ENCODE measurements at regions not wholly inside any gene's neighbourhood (a gene's known extent, or its start where the extent isn't known, plus 50 kb on each side); places are given as distances from the start of the nearest gene placed in this dataset.

GRCh38 chr22:47342446-47342845 is 580.0 kb downstream of the TBC1D22A start:
- POLR2A ChIA-PET (ENCODE audit: unreplicated experiment): no interaction called here
- ATAC-seq (ENCODE audit: low read depth) (no peak), DNase-seq (no peak)
- H4K8ac ChIP-seq (ENCODE audit: low read depth in 2 of 2, low read length in 2 of 2): no peak overlapping the region
- no peak overlapping the region for H3K18ac ChIP-seq (ENCODE audit: low read depth, low read length)
- H2BK20ac ChIP-seq (ENCODE audit: low read depth, low read length): no peak overlapping the region
- intact Hi-C loops (cut with micrococcal nuclease) (no loop called here), in situ Hi-C loops (cut with MboI; ENCODE audit: low sequenced_read_pairs) (no loop called here), dilution Hi-C loops (cut with HindIII; ENCODE audit: low sequenced_read_pairs, unreplicated experiment) (no loop called here)
- CTCF ChIA-PET: no interaction called here
- no peak overlapping the region for H2BK15ac ChIP-seq (ENCODE audit: low read depth, low read length)
- TF ChIP-seq RCOR1 (IDR thresholded peaks at IDR 0.05; ENCODE audit: insufficient replicate concordance, low read length): no peak
- no peak for TF ChIP-seq NFE2L2 (IDR thresholded peaks at IDR 0.05; ENCODE audit: low read depth, low read length)
- TF ChIP-seq SMC3 (IDR thresholded peaks at IDR 0.05; ENCODE audit: low read depth, low read length): no peak
- TF ChIP-seq CHD1 (IDR thresholded peaks at IDR 0.05; ENCODE audit: low read depth, low read length): no peak
- no peak for TF ChIP-seq CEBPB (IDR thresholded peaks at IDR 0.05; ENCODE audit: low read depth, low read length)
- no peak for TF ChIP-seq CTCF (conservative IDR thresholded peaks at IDR 0.05; ENCODE audit: low read depth, low read length)
- TF ChIP-seq MAFK (IDR thresholded peaks at IDR 0.05; ENCODE audit: low read depth, low read length): no peak
- no peak for TF ChIP-seq ELK1 (IDR thresholded peaks at IDR 0.05; ENCODE audit: borderline replicate concordance, low read depth, low read length)
- no peak for TF ChIP-seq BHLHE40 (IDR thresholded peaks at IDR 0.05; ENCODE audit: low read depth, low read length)
- TF ChIP-seq RFX5 (IDR thresholded peaks at IDR 0.05; ENCODE audit: low read depth, low read length): no peak
- no peak for TF ChIP-seq POLR2A (IDR thresholded peaks at IDR 0.05; ENCODE audit: low read depth, low read length)
- no peak for TF ChIP-seq RAD21 (IDR thresholded peaks at IDR 0.05; ENCODE audit: low read length)
- TF ChIP-seq USF2 (IDR thresholded peaks at IDR 0.05; ENCODE audit: low read depth, low read length): no peak
- TF ChIP-seq MAZ (IDR thresholded peaks at IDR 0.05; ENCODE audit: borderline replicate concordance, low read depth, low read length): no peak
- TF ChIP-seq MXI1 (IDR thresholded peaks at IDR 0.05; ENCODE audit: borderline replicate concordance, low read depth, low read length): no peak
- no peak for TF ChIP-seq FOS (IDR thresholded peaks at IDR 0.05; ENCODE audit: low read depth, low read length)
- H3K14ac ChIP-seq (replicated peaks; ENCODE audit: low read depth, low read length): no peak overlapping the region
- H3K4me1 ChIP-seq (ENCODE audit: control insufficient read depth, insufficient read depth, low read length): no peaks in the 10 kb centered on the region
- H3K27ac ChIP-seq (ENCODE audit: insufficient read depth, low read length): no peak overlapping the region
- no TSS peak for BruUV-seq (replicated peaks)
- H3K9me1 ChIP-seq (ENCODE audit: insufficient read depth, low read length): no peaks in the 10 kb centered on the region
- H4K5ac ChIP-seq (ENCODE audit: low read depth, low read length): no peak overlapping the region
- H3K4me2 ChIP-seq (ENCODE audit: low read depth, low read length): no peak overlapping the region
- H2AK9ac ChIP-seq (replicated peaks; ENCODE audit: low read depth, low read length, poor library complexity): no peak overlapping the region
- H3K9ac ChIP-seq (ENCODE audit: low read depth, low read length): no peak overlapping the region
- no peaks in the 10 kb centered on the region for H3K36me3 ChIP-seq (ENCODE audit: control insufficient read depth, insufficient read depth, low read length)
- H3K9me3 ChIP-seq (ENCODE audit: control insufficient read depth, insufficient read depth, low read length): peaks cover 7% of the 10 kb centered on the region
- H4K20me1 ChIP-seq (ENCODE audit: insufficient read depth, low read length): no peaks in the 10 kb centered on the region
- H4K91ac ChIP-seq (ENCODE audit: insufficient read depth, low read depth, low read length): no peak overlapping the region
- no peak overlapping the region for H2BK120ac ChIP-seq (ENCODE audit: low read depth, low read length)
- no peak overlapping the region for H2BK5ac ChIP-seq (ENCODE audit: low read depth, low read length, poor library complexity, severe bottlenecking)
- H3K56ac ChIP-seq (ENCODE audit: extremely low read depth, insufficient read depth, low read length): no peak overlapping the region
- no peak overlapping the region for H2AK5ac ChIP-seq (ENCODE audit: low read depth, low read length)
- H3K27me3 ChIP-seq (ENCODE audit: control insufficient read depth, insufficient read depth, low read length): no peaks in the 10 kb centered on the region
- H3K23ac ChIP-seq (ENCODE audit: low read depth, low read length): no peak overlapping the region
- no peaks in the 10 kb centered on the region for H3K79me1 ChIP-seq (ENCODE audit: low read depth in 1 of 2, low read length in 2 of 2)
- H2AFZ ChIP-seq (replicated peaks; ENCODE audit: low read length, poor library complexity): no peak overlapping the region
- WGBS, 2 experiments (ENCODE audit: extremely low coverage in 2 of 2, insufficient read length in 1 of 2): 85% methylated on average over 4 of the region's 10 CpGs; no CpG with 5 or more reads in 1 of the 2 experiments
- H3K4ac ChIP-seq (ENCODE audit: low read depth, low read length): no peak overlapping the region
- no peak overlapping the region for H3K4me3 ChIP-seq (ENCODE audit: insufficient read depth, low read depth, low read length)

Measured in IMR-90 (cell line).